OCI-LY3 (cell line): ENCODE measurements at regions not wholly inside any gene's neighbourhood (a gene's known extent, or its start where the extent isn't known, plus 50 kb on each side); places are given as distances from the start of the nearest gene placed in this dataset.

Source experiments
- H2AFZ ChIP-seq: fragments of 200-600, 300-600 bp; shearing (Covaris generic); 2 replicates; pipeline ENCODE4 v1.6.0; 2014; ENCODE audit warnings: antibody characterized with exemption, low read depth, low read length
- H3K27ac ChIP-seq: fragments of 200-600, 300-600 bp; sonication (generic); 2 replicates; pipeline ENCODE4 v1.5.1; 2014; ENCODE audit warnings: mild to moderate bottlenecking, low read length, moderate library complexity, mixed read lengths
- H3K27me3 ChIP-seq: fragments of 200-600, 300-600 bp; sonication (generic); 2 replicates; pipeline ENCODE4 v1.6.1; 2014; ENCODE audit warnings: low read depth, low read length, mixed read lengths
- H3K36me3 ChIP-seq: fragments of 200-600, 300-600 bp; sonication (generic); replicated peaks from 2 replicates; pipeline ENCODE3; 2014; ENCODE audit warnings: low read depth, low read length, mixed read lengths
- H3K4me1 ChIP-seq: fragments of 300-600, 200-600 bp; sonication (generic); 2 replicates; pipeline ENCODE4 v1.6.1; 2014; ENCODE audit warnings: low read length, mixed read lengths
- H3K4me2 ChIP-seq: fragments of 200-600, 300-600 bp; sonication (generic); 2 replicates; pipeline ENCODE4 v1.6.1; 2014; ENCODE audit warnings: low read length, mixed read lengths
- H3K4me3 ChIP-seq: fragments of 300-600, 200-600 bp; sonication (generic); 2 replicates; pipeline ENCODE4 v1.5.1; 2014; ENCODE audit warnings: antibody characterized with exemption, mild to moderate bottlenecking, low read length, moderate library complexity
- H3K79me2 ChIP-seq: fragments of 300-600, 200-600 bp; shearing (Covaris generic); 2 replicates; pipeline ENCODE4 v1.6.1; 2014; ENCODE audit warnings: mild to moderate bottlenecking, low read length, mixed read lengths
- H3K9ac ChIP-seq: fragments of 300-600, 200-600 bp; shearing (Covaris generic); 2 replicates; pipeline ENCODE4 v1.6.0; 2014; ENCODE audit warnings: mild to moderate bottlenecking, low read length, moderate library complexity
- H3K9me3 ChIP-seq: fragments of 200-600, 300-600 bp; shearing (Covaris generic); 2 replicates; pipeline ENCODE4 v1.6.1; 2014; ENCODE audit warnings: low read length, mixed read lengths; ENCODE audit not compliant: insufficient read depth
- H4K20me1 ChIP-seq: fragments of 200-600, 300-600 bp; sonication (generic); 2 replicates; pipeline ENCODE4 v1.6.1; 2016; ENCODE audit warnings: low read length, mixed read lengths; ENCODE audit not compliant: insufficient read depth
- EZH2phosphoT487 ChIP-seq: fragments of 200-600 bp; shearing (Covaris generic); IDR thresholded peaks from 2 replicates; pipeline ENCODE4 v1.6.1; 2018; ENCODE audit warnings: antibody characterized with exemption, mixed run types, low read depth
- TF ChIP-seq, protein P1 (sequence below): fragments of 200-600, 300-600 bp; sonication (generic); IDR thresholded peaks from 2 replicates; pipeline ENCODE4 v1.5.1; 2014; ENCODE audit warnings: antibody characterized with exemption, low read length, low read depth

DNA sequence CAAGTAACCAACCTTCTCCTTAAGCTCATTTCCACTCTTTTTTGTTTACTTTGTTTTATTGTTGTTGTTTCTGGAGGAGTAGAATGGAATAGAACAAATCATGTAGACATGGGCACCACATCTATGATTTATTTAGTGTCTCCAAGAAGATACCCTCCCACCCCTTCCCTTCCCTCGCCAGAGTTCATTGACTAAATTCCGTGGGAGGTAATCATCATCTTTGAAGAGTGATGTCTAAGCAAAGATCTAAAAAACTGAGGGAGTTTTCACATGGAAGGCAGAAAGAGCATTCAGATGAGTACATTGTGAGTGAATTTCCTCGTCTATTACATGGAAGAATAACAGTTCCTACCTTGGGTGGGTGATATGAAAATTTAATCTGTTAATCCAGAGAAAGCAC is 136.2 kb downstream of the SEC16B start:
- H3K36me3 ChIP-seq: no peaks in the 10 kb centered on the region
- H3K4me3 ChIP-seq: no peak overlapping the region
- H3K4me2 ChIP-seq: no peak overlapping the region
- no peaks in the 10 kb centered on the region for H3K79me2 ChIP-seq
- TF ChIP-seq, protein P1, sequence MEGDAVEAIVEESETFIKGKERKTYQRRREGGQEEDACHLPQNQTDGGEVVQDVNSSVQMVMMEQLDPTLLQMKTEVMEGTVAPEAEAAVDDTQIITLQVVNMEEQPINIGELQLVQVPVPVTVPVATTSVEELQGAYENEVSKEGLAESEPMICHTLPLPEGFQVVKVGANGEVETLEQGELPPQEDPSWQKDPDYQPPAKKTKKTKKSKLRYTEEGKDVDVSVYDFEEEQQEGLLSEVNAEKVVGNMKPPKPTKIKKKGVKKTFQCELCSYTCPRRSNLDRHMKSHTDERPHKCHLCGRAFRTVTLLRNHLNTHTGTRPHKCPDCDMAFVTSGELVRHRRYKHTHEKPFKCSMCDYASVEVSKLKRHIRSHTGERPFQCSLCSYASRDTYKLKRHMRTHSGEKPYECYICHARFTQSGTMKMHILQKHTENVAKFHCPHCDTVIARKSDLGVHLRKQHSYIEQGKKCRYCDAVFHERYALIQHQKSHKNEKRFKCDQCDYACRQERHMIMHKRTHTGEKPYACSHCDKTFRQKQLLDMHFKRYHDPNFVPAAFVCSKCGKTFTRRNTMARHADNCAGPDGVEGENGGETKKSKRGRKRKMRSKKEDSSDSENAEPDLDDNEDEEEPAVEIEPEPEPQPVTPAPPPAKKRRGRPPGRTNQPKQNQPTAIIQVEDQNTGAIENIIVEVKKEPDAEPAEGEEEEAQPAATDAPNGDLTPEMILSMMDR: no peak
- no peak for TF ChIP-seq EZH2phosphoT487
- H3K4me1 ChIP-seq: no peaks in the 10 kb centered on the region
- H3K9me3 ChIP-seq: no peaks in the 10 kb centered on the region
- H3K9ac ChIP-seq: no peak overlapping the region
- H4K20me1 ChIP-seq: no peaks in the 10 kb centered on the region
- no peak overlapping the region for H2AFZ ChIP-seq
- H3K27ac ChIP-seq: no peak overlapping the region
- H3K27me3 ChIP-seq: peaks cover 37% of the 10 kb centered on the region

DNA sequence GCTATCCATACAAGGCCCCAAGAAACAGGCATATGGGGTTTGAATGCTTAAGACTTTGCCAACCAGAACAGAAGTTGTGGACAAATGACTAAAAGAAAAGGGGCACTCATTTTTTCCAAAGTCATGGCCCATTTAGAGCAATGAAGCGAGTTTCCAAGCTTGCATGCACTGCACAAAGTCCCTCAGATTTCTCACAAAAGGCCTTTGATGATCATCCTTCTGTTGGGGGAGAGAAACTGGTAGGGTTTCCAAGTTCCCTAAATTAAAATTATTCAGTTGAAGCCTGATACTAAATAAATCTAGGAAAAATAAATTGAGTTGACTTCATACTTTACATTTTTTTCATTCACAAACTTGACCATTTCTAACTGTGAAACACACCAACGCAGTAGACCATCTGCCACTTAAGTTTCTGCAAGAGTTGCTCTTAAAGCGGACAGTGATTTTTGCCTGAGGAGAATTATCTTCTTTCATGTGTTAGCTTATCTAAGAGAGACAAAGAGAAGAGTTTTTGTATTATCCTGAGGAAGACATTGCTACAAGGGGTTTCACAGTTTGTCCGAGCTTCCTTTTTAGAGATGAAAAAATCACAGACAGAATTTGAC is 139.2 kb downstream of the SEC16B start:
- no peak overlapping the region for H3K4me3 ChIP-seq
- TF ChIP-seq EZH2phosphoT487: no peak
- TF ChIP-seq, protein P1: no peak
- no peaks in the 10 kb centered on the region for H3K36me3 ChIP-seq
- H3K4me2 ChIP-seq: no peak overlapping the region
- H3K79me2 ChIP-seq: no peaks in the 10 kb centered on the region
- no peaks in the 10 kb centered on the region for H4K20me1 ChIP-seq
- H3K27me3 ChIP-seq: peaks cover 29% of the 10 kb centered on the region
- H3K27ac ChIP-seq: no peak overlapping the region
- no peaks in the 10 kb centered on the region for H3K9me3 ChIP-seq
- no peak overlapping the region for H3K9ac ChIP-seq
- no peak overlapping the region for H2AFZ ChIP-seq
- no peaks in the 10 kb centered on the region for H3K4me1 ChIP-seq

DNA sequence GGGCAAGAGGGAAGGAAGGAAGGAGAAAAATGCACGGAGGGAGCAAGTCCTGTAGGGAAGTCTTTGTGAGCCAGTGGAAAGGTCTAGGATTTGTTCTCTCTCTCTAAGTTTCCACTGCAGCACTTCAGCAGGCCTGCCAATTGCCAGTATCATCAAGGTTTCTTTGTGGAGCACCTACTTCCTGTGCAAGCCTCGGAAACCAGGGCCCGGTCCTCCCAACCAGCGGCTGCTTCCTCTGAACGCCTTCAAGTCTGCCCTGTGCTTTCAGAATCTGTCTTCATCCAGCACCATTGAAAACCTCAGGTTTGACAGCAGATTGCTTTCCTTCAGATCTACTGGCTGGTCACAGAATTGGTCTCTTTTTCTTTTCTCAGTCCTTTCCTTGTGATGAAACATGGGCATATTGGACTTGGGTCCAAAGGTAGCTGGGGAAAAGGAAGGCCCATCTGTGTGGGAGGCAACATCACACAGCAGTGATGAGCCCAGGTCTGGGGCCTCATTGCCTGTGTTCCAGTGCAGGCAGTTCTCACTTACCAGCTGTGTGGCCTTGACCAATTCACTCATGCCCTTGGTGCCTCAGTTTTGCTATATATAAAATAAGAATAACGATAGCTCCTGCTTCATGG is 144.5 kb downstream of the SEC16B start:
- Histone ChIP-seq H3K4me2 (no peak overlapping the region), H3K27ac (no peak overlapping the region), H3K9ac (no peak overlapping the region), H3K4me1 (no peaks in the 10 kb centered on the region), H3K36me3 (no peaks in the 10 kb centered on the region), H4K20me1 (no peaks in the 10 kb centered on the region), H3K27me3 (peaks cover 55% of the 10 kb centered on the region), H3K79me2 (no peaks in the 10 kb centered on the region), H3K4me3 (no peak overlapping the region), H3K9me3 (no peaks in the 10 kb centered on the region), H2AFZ (no peak overlapping the region)
- no peak for TF ChIP-seq EZH2phosphoT487
- TF ChIP-seq, protein P1: no peak

DNA sequence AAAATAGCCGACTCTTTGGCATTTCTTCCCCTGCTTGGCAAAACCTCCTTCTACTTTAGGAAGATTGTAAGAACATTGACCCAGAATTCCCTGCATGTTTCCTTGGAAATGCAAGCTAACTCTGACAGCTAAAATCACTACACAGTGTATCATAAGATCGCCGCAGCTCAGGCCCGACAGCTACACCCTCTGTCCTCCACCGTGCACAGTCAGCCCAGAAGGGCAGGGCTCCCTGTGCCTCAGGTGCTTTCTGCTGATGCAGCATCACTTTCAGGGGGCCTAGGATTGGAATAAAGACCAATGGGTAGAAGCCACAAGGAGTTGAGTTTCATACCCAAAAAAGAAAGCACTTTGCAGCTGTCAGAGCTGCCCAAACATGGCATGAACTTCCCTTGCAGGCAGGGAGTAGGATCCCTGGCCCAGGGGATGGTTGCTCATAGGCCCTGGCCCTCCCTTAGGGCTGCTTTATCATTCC is 145.3 kb downstream of the SEC16B start:
- Histone ChIP-seq H3K27me3 (peaks cover 60% of the 10 kb centered on the region), H3K27ac (no peak overlapping the region), H3K4me3 (no peak overlapping the region), H3K36me3 (no peaks in the 10 kb centered on the region), H3K4me2 (no peak overlapping the region), H3K9ac (no peak overlapping the region), H4K20me1 (no peaks in the 10 kb centered on the region), H3K9me3 (no peaks in the 10 kb centered on the region), H2AFZ (no peak overlapping the region), H3K4me1 (no peaks in the 10 kb centered on the region), H3K79me2 (no peaks in the 10 kb centered on the region)
- no peak for TF ChIP-seq EZH2phosphoT487
- TF ChIP-seq, protein P1: no peak
